ENCODE measurements at regions not wholly inside any gene's neighbourhood (a gene's known extent, or its start where the extent isn't known, plus 50 kb on each side); places are given as distances from the start of the nearest gene placed in this dataset.

DNA sequence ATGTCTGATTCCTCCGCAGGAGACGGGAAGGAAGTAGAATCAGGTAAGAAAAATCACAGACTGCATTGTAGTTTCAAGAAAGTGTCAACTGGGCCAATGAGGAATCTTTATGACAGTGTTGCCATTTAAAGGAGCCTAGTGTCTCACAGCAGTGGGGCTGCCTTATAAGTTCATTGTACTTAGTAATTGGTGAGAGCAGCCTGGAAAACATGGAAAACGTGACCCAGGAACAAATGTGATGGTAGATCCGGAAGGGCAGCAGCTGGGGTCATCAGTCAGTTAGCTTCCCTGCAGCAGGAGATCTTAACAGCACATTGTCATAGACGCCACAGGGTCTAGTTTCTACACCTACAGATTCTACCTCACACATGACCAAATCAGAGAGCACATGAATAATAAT is 630.0 kb upstream of the LMO3 start:
- no peaks in the 10 kb centered on the region for H3K27me3 ChIP-seq (ENCODE audit: control insufficient read depth, insufficient read depth, low read length)
- H3K4me3 ChIP-seq (ENCODE audit: low read depth in 2 of 2, low read length in 2 of 2): no peak overlapping the region
- no peaks in the 10 kb centered on the region for H3K36me3 ChIP-seq (ENCODE audit: control insufficient read depth, insufficient read depth, low read length)
- POLR2A ChIA-PET: no interaction called here
- no TSS peak for BruUV-seq (replicated peaks)
- H3K27ac ChIP-seq (ENCODE audit: low read length): no peak overlapping the region
- CTCF ChIA-PET: no interaction called here
- no peaks in the 10 kb centered on the region for H3K9me3 ChIP-seq (ENCODE audit: control insufficient read depth, insufficient read depth, low read depth, low read length)
- ATAC-seq (no peak), DNase-seq (ENCODE audit: low read depth, low spot score) (no peak)
- TF ChIP-seq TCF7L2 (IDR thresholded peaks at IDR 0.05; ENCODE audit: low read depth, low read length) (no peak), SIN3A (IDR thresholded peaks at IDR 0.05; ENCODE audit: borderline replicate concordance, insufficient read depth, low read depth, low read length) (no peak), POLR2AphosphoS5 (IDR thresholded peaks at IDR 0.05; ENCODE audit: low read depth, low read length) (no peak), CTCF (IDR thresholded peaks at IDR 0.05) (no peak)
- TF ChIP-seq, protein P1, sequence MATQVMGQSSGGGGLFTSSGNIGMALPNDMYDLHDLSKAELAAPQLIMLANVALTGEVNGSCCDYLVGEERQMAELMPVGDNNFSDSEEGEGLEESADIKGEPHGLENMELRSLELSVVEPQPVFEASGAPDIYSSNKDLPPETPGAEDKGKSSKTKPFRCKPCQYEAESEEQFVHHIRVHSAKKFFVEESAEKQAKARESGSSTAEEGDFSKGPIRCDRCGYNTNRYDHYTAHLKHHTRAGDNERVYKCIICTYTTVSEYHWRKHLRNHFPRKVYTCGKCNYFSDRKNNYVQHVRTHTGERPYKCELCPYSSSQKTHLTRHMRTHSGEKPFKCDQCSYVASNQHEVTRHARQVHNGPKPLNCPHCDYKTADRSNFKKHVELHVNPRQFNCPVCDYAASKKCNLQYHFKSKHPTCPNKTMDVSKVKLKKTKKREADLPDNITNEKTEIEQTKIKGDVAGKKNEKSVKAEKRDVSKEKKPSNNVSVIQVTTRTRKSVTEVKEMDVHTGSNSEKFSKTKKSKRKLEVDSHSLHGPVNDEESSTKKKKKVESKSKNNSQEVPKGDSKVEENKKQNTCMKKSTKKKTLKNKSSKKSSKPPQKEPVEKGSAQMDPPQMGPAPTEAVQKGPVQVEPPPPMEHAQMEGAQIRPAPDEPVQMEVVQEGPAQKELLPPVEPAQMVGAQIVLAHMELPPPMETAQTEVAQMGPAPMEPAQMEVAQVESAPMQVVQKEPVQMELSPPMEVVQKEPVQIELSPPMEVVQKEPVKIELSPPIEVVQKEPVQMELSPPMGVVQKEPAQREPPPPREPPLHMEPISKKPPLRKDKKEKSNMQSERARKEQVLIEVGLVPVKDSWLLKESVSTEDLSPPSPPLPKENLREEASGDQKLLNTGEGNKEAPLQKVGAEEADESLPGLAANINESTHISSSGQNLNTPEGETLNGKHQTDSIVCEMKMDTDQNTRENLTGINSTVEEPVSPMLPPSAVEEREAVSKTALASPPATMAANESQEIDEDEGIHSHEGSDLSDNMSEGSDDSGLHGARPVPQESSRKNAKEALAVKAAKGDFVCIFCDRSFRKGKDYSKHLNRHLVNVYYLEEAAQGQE (IDR thresholded peaks at IDR 0.05; ENCODE audit: insufficient read depth in 1 of 2, low read depth in 2 of 2, low read length in 1 of 2): no peak
- H3K4me1 ChIP-seq (ENCODE audit: control insufficient read depth, insufficient read depth, low read length): no peaks in the 10 kb centered on the region
- intact Hi-C loops (cut with micrococcal nuclease; ENCODE audit: unreplicated experiment) (no loop called here), in situ Hi-C loops (cut with HindIII; ENCODE audit: low pct_unique_long_range_greater_than_20kb, low sequenced_read_pairs) (no loop called here)

- TF ChIP-seq CTCF (IDR thresholded peaks at IDR 0.05) (0 out of 2 replicates have a peak, but pooled peaks have one; percentile 7), POLR2AphosphoS5 (IDR thresholded peaks at IDR 0.05; ENCODE audit: low read depth, low read length) (no peak)
- H3K4me3 ChIP-seq (ENCODE audit: low read depth in 2 of 2, low read length in 2 of 2): no peak overlapping the region
- ChIA-PET CTCF (no interaction called here), POLR2A (no interaction called here)
- H3K27me3 ChIP-seq (ENCODE audit: control insufficient read depth, insufficient read depth, low read length): no peaks in the 10 kb centered on the region
- H3K9me3 ChIP-seq (ENCODE audit: control insufficient read depth, insufficient read depth, low read depth, low read length): no peaks in the 10 kb centered on the region; the same call in 1 of the 2 replicates
- in situ Hi-C loops (cut with HindIII; ENCODE audit: low pct_unique_long_range_greater_than_20kb, low sequenced_read_pairs): no loop called here
- no peaks in the 10 kb centered on the region for H3K36me3 ChIP-seq (ENCODE audit: control insufficient read depth, insufficient read depth, low read length)
- no peak for DNase-seq (ENCODE audit: low read depth, low spot score)
- intact Hi-C loops (cut with micrococcal nuclease; ENCODE audit: unreplicated experiment): no loop called here
- H3K27ac ChIP-seq (ENCODE audit: low read length): no peak overlapping the region
- no peaks in the 10 kb centered on the region for H3K4me1 ChIP-seq (ENCODE audit: control insufficient read depth, insufficient read depth, low read length)
- no peak for ATAC-seq
- BruUV-seq (replicated peaks): no TSS peak
These were observed 610.0 kb upstream of the LMO3 start for GRCh38 chr12:17215759-17216570.

Measured in Panc1 (cell line).